ENCODE measurements at regions not wholly inside any gene's neighbourhood (a gene's known extent, or its start where the extent isn't known, plus 50 kb on each side); places are given as distances from the start of the nearest gene placed in this dataset.

GRCh38 chr2:142561656-142562055, 315.8 kb upstream of the KYNU start:
- TF ChIP-seq FOXK2 (IDR thresholded peaks at IDR 0.05) (no peak), SP1 (IDR thresholded peaks at IDR 0.05) (no peak), FOXA1 (IDR thresholded peaks at IDR 0.05) (no peak), FOXM1 (IDR thresholded peaks at IDR 0.05; ENCODE audit: borderline replicate concordance) (no peak), SUZ12 (IDR thresholded peaks at IDR 0.05) (no peak), ELF4 (IDR thresholded peaks at IDR 0.05) (no peak), LEF1 (IDR thresholded peaks at IDR 0.05; ENCODE audit: borderline replicate concordance) (no peak), ZNF384 (IDR thresholded peaks at IDR 0.05) (no peak), ARNT (IDR thresholded peaks at IDR 0.05) (no peak), L3MBTL2 (conservative IDR thresholded peaks at IDR 0.05) (no peak), BHLHE40 (IDR thresholded peaks at IDR 0.05; ENCODE audit: borderline replicate concordance) (no peak), HDGF (IDR thresholded peaks at IDR 0.05; ENCODE audit: borderline replicate concordance) (no peak)
- TF ChIP-seq, protein P1, sequence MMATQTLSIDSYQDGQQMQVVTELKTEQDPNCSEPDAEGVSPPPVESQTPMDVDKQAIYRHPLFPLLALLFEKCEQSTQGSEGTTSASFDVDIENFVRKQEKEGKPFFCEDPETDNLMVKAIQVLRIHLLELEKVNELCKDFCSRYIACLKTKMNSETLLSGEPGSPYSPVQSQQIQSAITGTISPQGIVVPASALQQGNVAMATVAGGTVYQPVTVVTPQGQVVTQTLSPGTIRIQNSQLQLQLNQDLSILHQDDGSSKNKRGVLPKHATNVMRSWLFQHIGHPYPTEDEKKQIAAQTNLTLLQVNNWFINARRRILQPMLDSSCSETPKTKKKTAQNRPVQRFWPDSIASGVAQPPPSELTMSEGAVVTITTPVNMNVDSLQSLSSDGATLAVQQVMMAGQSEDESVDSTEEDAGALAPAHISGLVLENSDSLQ (IDR thresholded peaks at IDR 0.05), result no peak
